T-cell (primary cell): ENCODE measurements at regions not wholly inside any gene's neighbourhood (a gene's known extent, or its start where the extent isn't known, plus 50 kb on each side); places are given as distances from the start of the nearest gene placed in this dataset.

Source experiments
- ATAC-seq, 4 experiments: fragments of 200-7000 bp in 3 of 4; fragments of 150-1000 bp in 1 of 4; cut with Tn5 transposase; replicated peaks in 1 of 4; 1 replicate in 3 of 4; 2 replicates in 1 of 4; pipeline ENCODE4 v1.10.0; 2021; ENCODE audit warnings: moderate library complexity in 3 of 4, mild to moderate bottlenecking in 2 of 4, moderate number of reproducible peaks in 1 of 4
- CTCF ChIA-PET, 2 donors: fragments of 300-600 bp; sonication (Branson Sonifier 250); formaldehyde crosslinking; loops; one replicate each; lab custom pipeline; 2022; ENCODE audit warnings: antibody characterized with exemption in 2 of 2; lab: Charles Lee
- POLR2A ChIA-PET, 2 donors: fragments of 300-600 bp; sonication (Branson Sonifier 250); formaldehyde crosslinking; loops; one replicate each; lab custom pipeline; 2022; ENCODE audit warnings: antibody characterized with exemption in 2 of 2; lab: Charles Lee
- DNase-seq, 35 experiments: peaks; one replicate each; pipeline versions ENCODE4 v3.0.0 to v3.0.0-alpha.2; 2013 to 2023
- H3K27ac ChIP-seq: one replicate; pipeline ENCODE4 v1.5.1; 2013; ENCODE audit warnings: low read length
- H3K27me3 ChIP-seq, 2 experiments: replicated peaks in 1 of 2; 1 replicate in 1 of 2; 2 replicates in 1 of 2; pipeline versions ENCODE4 v1.6.1 to v1.7.0; 2013; ENCODE audit warnings: low read length in 1 of 2, mixed read lengths in 1 of 2; ENCODE audit not compliant: control insufficient read depth in 2 of 2, insufficient read depth in 2 of 2; ENCODE audit errors: extremely low read depth in 1 of 2
- H3K36me3 ChIP-seq, 2 donors: 1 replicate in 1 of 2; 2 replicates in 1 of 2; pipeline versions ENCODE4 v1.6.1 to v1.7.0; 2013; ENCODE audit warnings: low read length in 1 of 2; ENCODE audit not compliant: control insufficient read depth in 2 of 2, insufficient read depth in 1 of 2; ENCODE audit errors: extremely low read depth in 1 of 2
- H3K4me1 ChIP-seq, 2 experiments: 1 replicate in 1 of 2; 2 replicates in 1 of 2; pipeline versions ENCODE4 v1.6.1 to v1.7.0; 2013; ENCODE audit warnings: low read length in 2 of 2, mixed read lengths in 1 of 2; ENCODE audit not compliant: insufficient read depth in 2 of 2, control insufficient read depth in 1 of 2; ENCODE audit errors: extremely low read depth in 1 of 2
- H3K4me3 ChIP-seq, 2 donors: 1 replicate in 1 of 2; 2 replicates in 1 of 2; pipeline versions ENCODE4 v1.5.1 to v1.7.0; 2013; ENCODE audit warnings: mild to moderate bottlenecking in 2 of 2, low read length in 1 of 2, moderate library complexity in 1 of 2; ENCODE audit not compliant: control insufficient read depth in 1 of 2; ENCODE audit errors: extremely low read depth in 1 of 2
- H3K9me3 ChIP-seq: 2 replicates; pipeline ENCODE4 v1.7.0; 2013
- H3K27ac Mint-ChIP-seq, 2 donors: one replicate each; pipeline ENCODE4 v1.8.0; 2020 to 2021; ENCODE audit warnings: mild to moderate bottlenecking in 2 of 2, mixed read lengths in 2 of 2
- H3K27me3 Mint-ChIP-seq, 2 donors: one replicate each; pipeline ENCODE4 v1.8.0; 2021 to 2022; ENCODE audit warnings: mixed read lengths in 2 of 2
- H3K36me3 Mint-ChIP-seq: one replicate; pipeline ENCODE4 v1.8.0; 2021; ENCODE audit warnings: mixed read lengths
- H3K4me1 Mint-ChIP-seq, 3 donors: one replicate each; pipeline ENCODE4 v1.8.0; 2020 to 2022; ENCODE audit warnings: mixed read lengths in 3 of 3, mild to moderate bottlenecking in 1 of 3
- H3K4me3 Mint-ChIP-seq, 3 donors: one replicate each; pipeline ENCODE4 v1.8.0; 2020 to 2022; ENCODE audit warnings: mild to moderate bottlenecking in 3 of 3, mixed read lengths in 3 of 3, moderate library complexity in 3 of 3
- H3K9me3 Mint-ChIP-seq, 3 donors: one replicate each; pipeline ENCODE4 v1.8.0; 2020 to 2022; ENCODE audit warnings: mixed read lengths in 3 of 3
- WGBS: methylation state at CpG from one replicate; pipeline ENCODE4 v1.1.5; 2013; ENCODE audit warnings: missing lambda C conversion rate; ENCODE audit not compliant: insufficient coverage; 5-methylcytosine and 5-hydroxymethylcytosine counted together

DNA sequence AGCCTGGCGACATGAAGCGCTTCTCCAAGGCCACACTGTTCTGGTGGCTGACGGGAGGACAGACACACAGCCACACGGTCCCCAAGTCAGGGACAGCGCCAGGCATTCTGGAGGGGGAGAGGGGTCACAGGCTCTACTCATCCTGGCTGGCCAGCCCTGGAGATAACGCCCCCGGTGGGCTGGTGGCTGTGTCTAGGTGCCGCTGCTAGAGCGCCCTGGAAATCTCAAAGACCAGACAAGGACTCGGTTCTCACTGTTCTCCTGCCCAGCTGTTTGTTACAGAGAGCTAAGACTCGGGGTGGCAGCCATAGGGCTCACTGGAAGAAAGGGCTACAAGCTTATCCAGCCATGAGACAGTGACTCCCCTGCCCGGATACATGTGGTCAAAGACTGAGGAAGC is 72.0 kb downstream of the KCNF1 start:
- no peaks in the 10 kb centered on the region for H3K9me3 Mint-ChIP-seq
- no peaks in the 10 kb centered on the region for H3K36me3 ChIP-seq
- no peak overlapping the region for H3K4me3 Mint-ChIP-seq
- no peaks in the 10 kb centered on the region for H3K4me1 Mint-ChIP-seq
- no peak for ATAC-seq
- peaks cover 0 to 26% of the 10 kb centered on the region in 2 experiments for H3K27me3 ChIP-seq
- ChIA-PET POLR2A (no interaction called here), CTCF (no interaction called here)
- H3K27me3 Mint-ChIP-seq: peaks cover 0 to 8% of the 10 kb centered on the region in 2 donors
- DNase-seq: no peak
- no peak overlapping the region for H3K4me3 ChIP-seq
- WGBS: 82% methylated on average over 11 of the region's 12 CpGs
- H3K9me3 ChIP-seq: no peaks in the 10 kb centered on the region
- H3K27ac Mint-ChIP-seq: no peak overlapping the region
- H3K27ac ChIP-seq: no peak overlapping the region
- H3K4me1 ChIP-seq: no peaks in the 10 kb centered on the region
- H3K36me3 Mint-ChIP-seq: no peaks in the 10 kb centered on the region

DNA sequence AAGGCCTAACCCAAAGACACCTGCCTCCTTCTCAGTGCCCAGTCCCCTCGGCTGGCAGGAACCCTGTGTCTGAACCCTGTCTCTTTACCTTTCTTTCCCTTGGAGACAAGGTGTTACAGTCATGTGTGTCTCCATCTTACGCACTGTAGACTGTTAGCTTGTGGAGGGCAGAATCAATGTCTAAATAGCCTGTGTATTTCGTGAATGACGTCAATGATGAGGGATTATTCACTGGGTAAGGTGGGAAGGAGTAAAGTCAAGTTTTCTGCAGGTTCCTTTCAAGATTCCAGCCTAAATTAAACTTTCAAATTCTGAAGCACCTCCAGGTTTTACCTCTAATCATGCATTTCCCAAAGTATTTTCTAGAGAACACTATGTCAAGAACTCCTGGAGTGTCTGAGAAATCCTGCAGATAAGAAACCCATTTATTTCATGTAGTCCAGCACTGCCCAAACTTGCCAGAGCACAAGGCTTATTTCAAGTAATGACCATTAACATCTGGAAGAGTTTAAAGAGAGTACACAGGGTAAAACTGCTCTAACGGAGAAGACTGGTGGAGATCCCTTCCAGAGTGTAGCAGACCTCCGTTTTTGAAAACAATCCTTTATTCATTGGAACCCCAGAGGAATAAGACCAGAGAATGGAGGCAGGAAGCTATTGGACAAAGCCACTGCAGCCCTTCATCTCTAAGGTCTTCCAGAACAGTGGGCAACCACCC is 72.8 kb downstream of the KCNF1 start:
- peaks cover 0 to 4% of the 10 kb centered on the region in 2 donors for H3K27me3 Mint-ChIP-seq
- DNase-seq: no peak
- no peaks in the 10 kb centered on the region for H3K36me3 ChIP-seq
- ChIA-PET POLR2A (no interaction called here), CTCF (no interaction called here)
- H3K27ac ChIP-seq: no peak overlapping the region
- no peaks in the 10 kb centered on the region for H3K9me3 ChIP-seq
- H3K4me1 ChIP-seq: no peaks in the 10 kb centered on the region
- no peak overlapping the region for H3K4me3 ChIP-seq
- no peak for ATAC-seq
- peaks cover 0 to 20% of the 10 kb centered on the region in 2 experiments for H3K27me3 ChIP-seq
- H3K4me1 Mint-ChIP-seq: no peaks in the 10 kb centered on the region
- no peak overlapping the region for H3K27ac Mint-ChIP-seq
- WGBS: 73% methylated on average over 2 of the region's 6 CpGs
- H3K9me3 Mint-ChIP-seq: no peaks in the 10 kb centered on the region
- H3K36me3 Mint-ChIP-seq: no peaks in the 10 kb centered on the region
- H3K4me3 Mint-ChIP-seq: no peak overlapping the region

DNA sequence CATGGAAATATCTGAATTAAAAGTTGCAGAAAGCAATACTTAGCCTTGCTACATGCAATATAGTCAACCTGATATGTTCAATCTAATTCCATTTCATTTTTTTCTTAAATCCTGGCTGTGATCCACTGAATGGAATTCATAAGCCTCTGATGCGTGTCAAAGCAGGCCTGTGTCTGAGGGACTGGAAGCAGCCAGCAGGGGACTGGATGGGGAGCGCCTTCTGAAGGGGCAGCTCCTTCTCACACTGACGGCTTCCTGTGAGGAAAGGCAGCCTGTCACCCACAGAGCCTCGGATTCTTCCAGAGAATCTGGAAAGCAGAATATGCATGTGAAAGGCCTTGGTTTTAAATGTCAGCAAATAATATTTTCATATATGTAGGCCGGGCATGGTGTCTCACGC is 73.5 kb downstream of the KCNF1 start:
- Histone ChIP-seq H3K27ac (no peak overlapping the region), H3K4me1 (no peaks in the 10 kb centered on the region), H3K27me3 (peaks cover 0 to 20% of the 10 kb centered on the region in 2 experiments), H3K9me3 (no peaks in the 10 kb centered on the region), H3K4me3 (no peak overlapping the region), H3K36me3 (no peaks in the 10 kb centered on the region)
- ChIA-PET POLR2A (no interaction called here), CTCF (no interaction called here)
- 100% methylated on average over 3 of the region's 6 CpGs for WGBS
- Mint-ChIP-seq H3K27ac (no peak overlapping the region), H3K27me3 (peaks cover 0 to 4% of the 10 kb centered on the region in 2 donors), H3K36me3 (no peaks in the 10 kb centered on the region), H3K9me3 (no peaks in the 10 kb centered on the region), H3K4me1 (no peaks in the 10 kb centered on the region), H3K4me3 (no peak overlapping the region)
- ATAC-seq (no peak), DNase-seq (no peak)

DNA sequence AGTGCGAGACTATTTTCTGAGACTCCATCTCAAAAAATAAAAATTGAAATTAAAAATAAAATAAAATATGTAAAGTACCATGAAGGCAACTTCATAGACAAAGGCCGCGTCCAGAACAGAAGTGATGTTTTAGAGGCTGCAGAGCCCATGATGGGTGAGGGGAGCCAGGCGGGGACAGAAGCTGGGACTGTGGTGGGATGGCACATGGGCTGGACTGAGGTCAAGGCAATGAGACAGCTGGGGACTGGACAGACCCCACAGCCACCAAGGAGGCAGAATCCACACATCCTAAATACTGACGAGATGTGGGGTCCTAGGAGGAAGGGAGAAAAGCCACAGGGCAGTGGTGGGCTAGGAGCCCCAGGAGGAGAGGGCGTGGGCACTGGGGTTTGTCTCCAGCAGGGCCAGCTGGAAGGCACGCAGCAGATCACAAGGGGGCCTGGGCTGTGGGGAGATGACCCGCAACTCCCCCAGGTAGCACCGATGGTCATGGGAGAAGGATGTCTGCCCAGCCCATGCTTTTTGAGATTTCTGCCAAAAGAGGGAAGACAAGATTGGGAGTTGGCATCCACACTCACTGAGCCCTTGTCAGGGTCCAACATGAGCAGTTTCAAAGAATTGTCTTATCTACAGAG is 74.3 kb downstream of the KCNF1 start:
- H3K4me3 Mint-ChIP-seq: no peak overlapping the region
- Histone ChIP-seq H3K27ac (no peak overlapping the region), H3K4me1 (no peaks in the 10 kb centered on the region), H3K4me3 (no peak overlapping the region), H3K27me3 (peaks cover 0 to 23% of the 10 kb centered on the region in 2 experiments), H3K9me3 (no peaks in the 10 kb centered on the region), H3K36me3 (no peaks in the 10 kb centered on the region)
- WGBS: 79% methylated on average over 7 of the region's 9 CpGs
- DNase-seq (no peak), ATAC-seq (no peak)
- no peaks in the 10 kb centered on the region for H3K4me1 Mint-ChIP-seq
- no peaks in the 10 kb centered on the region for H3K9me3 Mint-ChIP-seq
- H3K27me3 Mint-ChIP-seq: peaks cover 0 to 4% of the 10 kb centered on the region in 2 donors
- POLR2A ChIA-PET: no interaction called here
- CTCF ChIA-PET: interaction anchor here in 1 of 2 donors (0.7 kb wide), 1 partner anchor 95 kb away, joined by 3 read pairs; no protein-coding TSS in a partner anchor
- no peaks in the 10 kb centered on the region for H3K36me3 Mint-ChIP-seq
- H3K27ac Mint-ChIP-seq: no peak overlapping the region

DNA sequence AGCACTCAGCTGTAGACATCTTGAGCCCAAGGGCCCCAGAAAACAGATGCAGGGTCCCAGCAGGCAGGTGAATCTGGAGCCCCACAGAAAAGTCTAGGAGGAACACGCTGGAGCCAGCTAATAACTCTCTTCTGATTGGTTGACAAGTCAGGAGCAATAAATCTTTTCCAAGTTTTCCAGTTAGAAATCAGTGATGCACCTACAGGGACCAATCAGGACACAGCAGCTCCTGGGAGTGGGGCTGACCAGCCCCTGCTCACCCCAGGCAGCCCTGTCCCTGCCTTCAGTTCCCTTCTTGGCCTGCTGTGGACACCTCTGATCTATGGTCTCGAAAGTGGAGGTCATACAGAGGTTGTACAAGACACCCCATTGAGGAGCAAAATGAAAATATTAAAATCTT is 75.7 kb downstream of the KCNF1 start:
- Histone ChIP-seq H3K9me3 (no peaks in the 10 kb centered on the region), H3K36me3 (no peaks in the 10 kb centered on the region), H3K27ac (no peak overlapping the region), H3K4me1 (no peaks in the 10 kb centered on the region), H3K4me3 (no peak overlapping the region), H3K27me3 (peaks cover 0 to 23% of the 10 kb centered on the region in 2 experiments)
- no peak overlapping the region for H3K27ac Mint-ChIP-seq
- H3K27me3 Mint-ChIP-seq: peaks cover 0 to 6% of the 10 kb centered on the region in 2 donors
- no peak overlapping the region for H3K4me3 Mint-ChIP-seq
- ChIA-PET CTCF (no interaction called here), POLR2A (no interaction called here)
- no peaks in the 10 kb centered on the region for H3K9me3 Mint-ChIP-seq
- no peaks in the 10 kb centered on the region for H3K4me1 Mint-ChIP-seq
- no peak for ATAC-seq
- no peak for DNase-seq
- H3K36me3 Mint-ChIP-seq: no peaks in the 10 kb centered on the region
- WGBS: 100% methylated on average over 1 of the region's 2 CpGs

DNA sequence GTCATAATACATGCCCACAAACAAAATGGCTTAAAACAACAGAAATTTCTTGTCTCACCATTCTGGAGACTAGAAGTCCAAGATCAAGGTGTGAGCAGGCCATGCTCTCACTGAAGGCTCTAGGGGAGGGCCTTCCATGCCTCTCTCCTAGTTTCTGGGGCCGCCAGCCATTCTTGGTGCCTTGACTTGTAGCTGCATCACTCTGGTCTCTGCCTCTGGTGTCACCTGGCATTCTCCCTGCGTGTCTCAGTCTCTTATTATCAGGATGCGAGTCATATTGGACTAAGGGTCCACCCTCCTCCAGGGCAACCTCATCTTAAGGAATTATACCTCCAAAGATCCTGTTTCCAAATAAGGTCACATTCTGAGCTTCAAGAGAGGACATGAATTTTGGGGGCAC is 76.1 kb downstream of the KCNF1 start:
- no peak overlapping the region for H3K27ac Mint-ChIP-seq
- H3K36me3 ChIP-seq: no peaks in the 10 kb centered on the region
- H3K27me3 ChIP-seq: peaks cover 0 to 27% of the 10 kb centered on the region in 2 experiments
- ChIA-PET CTCF (no interaction called here), POLR2A (no interaction called here)
- no peak for ATAC-seq
- WGBS: 94% methylated on average over 2 of the region's 3 CpGs
- no peaks in the 10 kb centered on the region for H3K4me1 Mint-ChIP-seq
- H3K27ac ChIP-seq: no peak overlapping the region
- no peaks in the 10 kb centered on the region for H3K9me3 ChIP-seq
- no peak overlapping the region for H3K4me3 ChIP-seq
- no peaks in the 10 kb centered on the region for H3K9me3 Mint-ChIP-seq
- no peaks in the 10 kb centered on the region for H3K4me1 ChIP-seq
- no peaks in the 10 kb centered on the region for H3K36me3 Mint-ChIP-seq
- no peak for DNase-seq
- peaks cover 2 to 10% of the 10 kb centered on the region in 2 donors for H3K27me3 Mint-ChIP-seq
- no peak overlapping the region for H3K4me3 Mint-ChIP-seq
